OCI-M1 (cell line): ENCODE measurements at regions not wholly inside any gene's neighbourhood (a gene's known extent, or its start where the extent isn't known, plus 50 kb on each side); places are given as distances from the start of the nearest gene placed in this dataset.

Source experiments
- DNase-seq: peaks from one replicate; lab custom pipeline; 2025; lab: John Stamatoyannopoulos, UW

GRCh38 chr16:5649762-5650743, 552.5 kb upstream of the EEF2KMT start:
- no peak for DNase-seq

GRCh38 chr16:5647051-5647450, 549.5 kb upstream of the EEF2KMT start:
- DNase-seq: no peak

DNA sequence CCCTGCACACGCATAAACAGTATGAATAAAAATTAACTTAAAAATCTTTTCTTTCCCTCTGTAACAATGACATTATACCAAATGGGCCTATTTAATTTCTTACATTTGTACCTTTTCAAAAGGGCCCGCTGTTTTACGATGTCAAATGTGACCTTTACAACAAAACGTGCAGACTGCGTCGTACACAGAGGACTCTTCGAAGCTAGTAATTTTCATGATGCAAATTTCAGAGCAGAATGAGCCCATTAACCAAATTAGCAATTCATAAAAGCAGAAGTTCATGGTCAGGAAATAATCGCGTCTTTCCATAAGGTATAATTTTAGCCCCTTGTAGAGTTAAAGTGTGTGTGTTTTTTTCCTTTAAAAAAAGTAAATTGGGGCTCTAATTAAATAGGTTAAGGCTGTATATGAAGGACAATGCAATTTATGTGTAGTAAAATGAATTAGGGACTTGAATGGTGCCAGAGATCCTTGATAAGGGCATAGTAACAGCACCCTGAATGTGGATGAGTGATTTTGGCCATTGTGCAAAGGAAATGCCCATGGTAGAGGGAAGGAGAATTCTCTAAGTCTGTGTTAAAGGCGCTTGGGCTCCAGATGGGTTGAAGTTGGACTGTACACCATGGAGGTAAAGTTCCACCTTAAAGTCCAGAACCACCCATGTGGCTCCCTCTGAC, 546.4 kb upstream of the EEF2KMT start:
- DNase-seq: no peak

DNA sequence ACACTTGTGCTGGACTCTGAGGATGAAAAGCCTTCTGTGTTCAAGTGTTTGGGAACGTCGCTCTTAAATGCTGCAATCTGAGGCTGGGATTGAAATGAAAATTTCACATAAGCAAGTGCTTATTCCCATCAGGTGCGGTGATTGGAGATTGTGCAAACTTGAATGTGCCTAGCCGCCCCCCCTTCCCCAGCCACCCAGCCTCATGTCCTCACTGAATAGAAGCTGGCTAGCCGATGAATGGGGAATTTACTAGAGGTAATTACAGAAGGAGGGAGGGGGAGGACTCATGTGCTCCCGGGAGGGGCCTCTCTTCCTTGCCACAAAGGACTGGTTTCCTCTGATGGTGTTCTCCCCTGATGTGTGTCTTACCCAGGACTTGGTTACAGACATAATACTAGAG, 544.8 kb upstream of the EEF2KMT start:
- DNase-seq: no peak

GRCh38 chr16:5642011-5642410, 544.4 kb upstream of the EEF2KMT start:
- no peak for DNase-seq

- DNase-seq: no peak
Measured at GRCh38 chr16:5640883-5641282, 543.3 kb upstream of the EEF2KMT start.

- no peak for DNase-seq
Measured at GRCh38 chr16:5639531-5639930, 541.9 kb upstream of the EEF2KMT start.

DNA sequence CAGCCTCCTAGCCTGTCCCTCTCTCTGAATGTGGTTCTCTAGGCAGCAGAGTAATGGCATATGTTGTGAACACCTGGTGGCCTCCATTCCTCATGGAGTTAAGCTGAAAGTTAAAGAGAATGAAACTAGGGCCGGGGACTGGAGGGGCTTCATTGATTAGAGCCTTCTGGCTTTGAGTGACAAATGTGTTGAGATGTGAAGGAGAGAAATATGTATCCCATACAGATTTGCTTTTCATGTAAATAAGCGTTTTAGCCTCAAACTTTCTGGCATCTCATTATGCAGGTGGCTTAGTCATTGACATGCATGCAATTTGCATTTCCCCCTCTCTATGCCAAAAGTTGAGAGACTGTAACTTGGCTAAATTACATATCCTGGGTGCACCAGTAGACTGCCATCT, 537.7 kb upstream of the EEF2KMT start:
- DNase-seq: no peak

DNA sequence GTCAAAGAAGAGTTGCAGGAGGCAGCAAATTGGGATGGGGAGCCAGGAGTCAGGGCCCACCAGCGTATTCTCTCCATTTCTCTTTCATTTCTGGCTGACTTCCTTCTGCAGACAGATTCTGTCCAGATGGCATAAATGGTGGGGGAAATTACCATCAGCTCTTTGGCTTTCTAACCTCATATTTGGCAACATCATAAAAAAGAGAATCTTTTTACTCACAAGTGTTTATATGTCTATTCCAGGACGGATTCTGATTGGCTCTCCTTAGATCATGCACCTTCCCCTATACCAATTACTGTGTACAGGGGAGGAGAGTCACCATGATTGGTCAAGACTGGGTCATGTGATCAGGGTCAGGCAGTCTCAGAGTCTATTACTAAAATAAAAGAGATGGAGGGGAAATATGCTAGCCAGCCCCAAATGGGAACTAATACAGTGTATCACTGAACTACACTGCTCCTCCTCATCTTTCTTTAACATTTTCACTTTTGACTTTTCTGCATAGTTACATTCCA, 537.1 kb upstream of the EEF2KMT start:
- no peak for DNase-seq

GRCh38 chr16:5633845-5634440, 536.3 kb upstream of the EEF2KMT start:
- DNase-seq: peak; percentile 44

DNA sequence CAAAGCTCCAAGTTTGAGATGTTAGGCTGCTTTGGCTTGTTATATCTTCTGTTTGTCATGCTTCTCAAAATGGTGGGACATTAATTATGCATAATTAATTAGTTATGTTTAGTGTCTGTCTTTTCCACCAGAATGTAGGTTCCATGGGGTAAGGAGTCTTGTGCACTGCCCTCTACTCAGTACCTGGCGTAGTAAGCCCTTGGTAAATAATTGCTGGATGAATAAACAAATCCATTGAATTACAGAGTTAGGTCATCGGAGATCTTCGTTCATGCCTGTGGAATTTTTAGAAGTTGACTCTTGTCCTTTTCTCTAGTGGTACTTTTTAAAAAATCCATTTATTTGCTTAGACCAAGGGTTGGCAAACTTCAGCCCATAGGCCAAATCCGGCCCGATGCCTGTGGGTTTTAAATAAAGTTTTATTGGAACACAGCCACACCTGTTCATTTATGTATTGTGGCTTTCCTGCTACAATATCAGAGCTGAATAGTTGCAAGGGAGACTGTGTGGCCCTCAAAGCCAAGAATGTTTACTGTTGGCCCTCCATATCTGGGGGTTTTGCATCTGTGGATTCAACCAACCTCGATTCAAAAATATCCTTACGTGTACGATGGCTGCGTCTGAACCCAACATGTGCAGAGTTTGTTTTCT, 524.8 kb upstream of the EEF2KMT start:
- no peak for DNase-seq

DNA sequence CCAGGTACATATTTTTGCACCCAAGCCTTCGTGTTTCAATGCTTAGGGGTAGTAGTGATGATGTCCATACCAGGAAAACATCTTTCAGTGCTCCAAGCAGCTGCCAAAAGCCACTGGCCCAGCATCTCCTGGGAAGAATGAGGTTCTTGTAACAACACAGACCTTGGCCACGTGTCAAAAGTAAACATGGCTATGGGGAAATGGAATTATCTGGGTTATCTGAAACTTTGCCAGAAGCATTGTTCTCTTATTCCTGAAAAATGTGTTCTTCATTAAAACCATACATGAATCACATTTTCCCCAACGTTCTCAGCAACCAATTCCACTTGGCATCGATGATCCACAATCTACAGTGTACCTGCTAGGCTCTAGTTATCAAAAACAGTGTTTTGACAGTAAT, 524.2 kb upstream of the EEF2KMT start:
- DNase-seq: no peak

- no peak for DNase-seq
Measured at GRCh38 chr16:5619304-5619703, 521.7 kb upstream of the EEF2KMT start.

GRCh38 chr16:5616841-5617240, 519.2 kb upstream of the EEF2KMT start:
- DNase-seq: no peak

- DNase-seq: peak; percentile 74
Measured at GRCh38 chr16:5615868-5616642, 518.5 kb upstream of the EEF2KMT start.

- DNase-seq: peak; percentile 28
Measured at GRCh38 chr16:5607169-5607568, 509.6 kb upstream of the EEF2KMT start.

- DNase-seq: no peak
Measured at GRCh38 chr16:5605404-5605803, 507.8 kb upstream of the EEF2KMT start.

GRCh38 chr16:5604770-5605169, 507.2 kb upstream of the EEF2KMT start:
- DNase-seq: peak; percentile 29

GRCh38 chr16:5603836-5604235, 506.2 kb upstream of the EEF2KMT start:
- DNase-seq: no peak

DNA sequence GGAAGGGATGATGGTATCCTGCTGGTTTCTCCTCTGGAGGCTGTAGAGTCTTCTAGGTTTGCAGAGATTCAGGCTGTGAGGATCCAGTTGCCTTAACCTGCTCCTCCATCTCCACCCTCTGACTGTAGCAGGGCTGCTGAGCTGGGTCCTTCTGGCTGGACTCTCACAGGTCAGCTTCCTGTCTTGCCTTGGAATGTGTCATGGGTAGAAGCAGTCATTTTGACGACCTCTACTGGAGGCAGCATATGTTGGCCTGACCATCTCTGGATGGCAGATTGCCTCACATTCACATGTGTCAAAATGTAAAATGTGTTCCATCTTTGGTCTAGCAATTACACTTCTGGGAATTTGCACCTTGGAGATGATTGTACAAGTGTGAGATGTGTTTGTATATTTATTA, 504.4 kb upstream of the EEF2KMT start:
- no peak for DNase-seq

DNA sequence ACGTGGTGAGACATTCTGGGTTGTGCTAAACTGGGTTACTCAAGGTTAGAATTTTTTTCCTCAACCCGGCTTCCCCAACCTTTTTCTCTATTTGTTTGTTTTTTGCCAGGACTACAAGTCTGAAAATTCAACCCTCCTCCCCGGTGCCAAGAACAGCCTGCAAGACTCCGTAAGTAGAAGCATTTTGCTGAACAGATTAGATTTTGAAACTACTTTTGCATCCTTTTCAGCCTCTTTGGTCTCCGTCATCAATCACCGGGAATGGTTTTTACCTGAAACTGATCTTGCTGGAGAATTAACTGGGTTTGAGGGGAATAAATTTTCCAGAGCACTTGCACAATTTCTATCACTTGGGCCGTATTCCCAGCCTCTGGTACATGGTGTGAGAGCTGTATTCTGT, 501.2 kb upstream of the EEF2KMT start:
- DNase-seq: no peak
